Activated CD8-positive, alpha-beta memory T cell treated with anti-CD3 and anti-CD28 coated beads, Interleukin-2, amount 10 ng/mL, durations not matched to agents 7 days and 5 days (primary cell): ENCODE measurements at regions not wholly inside any gene's neighbourhood (a gene's known extent, or its start where the extent isn't known, plus 50 kb on each side); places are given as distances from the start of the nearest gene placed in this dataset.

Source experiments
- ATAC-seq: fragments of 150-1000 bp; cut with Tn5 transposase; one replicate; pipeline ENCODE4 v1.10.0; 2021; ENCODE audit warnings: moderate library complexity
- CTCF ChIA-PET: fragments of 350-600 bp; sonication (Branson Sonifier 250); formaldehyde crosslinking; loops from one replicate; lab custom pipeline; 2021; ENCODE audit warnings: antibody characterized with exemption; lab: Charles Lee
- DNase-seq: peaks from one replicate; pipeline ENCODE4 v3.0.0-alpha.2; 2020
- H3K27ac Mint-ChIP-seq: one replicate; pipeline ENCODE4 v1.8.0; 2021; ENCODE audit warnings: mild to moderate bottlenecking, mixed read lengths
- H3K27me3 Mint-ChIP-seq: one replicate; pipeline ENCODE4 v1.8.0; 2021; ENCODE audit warnings: mixed read lengths
- H3K36me3 Mint-ChIP-seq: one replicate; pipeline ENCODE4 v1.8.0; 2021; ENCODE audit warnings: mild to moderate bottlenecking, mixed read lengths
- H3K4me1 Mint-ChIP-seq: one replicate; pipeline ENCODE4 v1.8.0; 2021; ENCODE audit warnings: mixed read lengths
- H3K4me3 Mint-ChIP-seq: one replicate; pipeline ENCODE4 v1.8.0; 2021; ENCODE audit warnings: mild to moderate bottlenecking, moderate library complexity, mixed read lengths
- H3K9me3 Mint-ChIP-seq: one replicate; pipeline ENCODE4 v1.8.0; 2022; ENCODE audit warnings: low read depth, mixed read lengths

DNA sequence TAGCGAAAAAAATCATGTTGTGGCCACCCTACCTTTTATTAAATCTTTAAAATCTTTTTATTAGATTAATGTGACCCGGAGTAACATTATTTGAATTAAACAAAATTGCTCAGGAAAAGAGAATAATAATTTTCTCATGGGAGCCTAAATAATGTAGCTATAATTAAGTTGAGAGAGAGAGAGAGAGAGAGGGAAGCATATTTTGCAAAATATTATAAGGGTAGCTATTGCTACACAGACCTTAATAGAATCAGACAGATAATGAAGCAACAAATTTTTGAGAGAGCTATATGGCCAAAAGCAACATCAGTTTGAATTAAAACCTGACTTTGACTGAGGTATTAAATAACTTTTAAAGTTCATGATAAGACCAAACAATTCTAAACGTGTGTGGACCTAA, 703.5 kb downstream of the TMTC2 start:
- ATAC-seq: no peak
- no peaks in the 10 kb centered on the region for H3K27me3 Mint-ChIP-seq
- H3K4me1 Mint-ChIP-seq: no peaks in the 10 kb centered on the region
- H3K9me3 Mint-ChIP-seq: no peaks in the 10 kb centered on the region
- CTCF ChIA-PET: no interaction called here
- no peak for DNase-seq
- no peak overlapping the region for H3K4me3 Mint-ChIP-seq
- H3K27ac Mint-ChIP-seq: no peak overlapping the region
- no peaks in the 10 kb centered on the region for H3K36me3 Mint-ChIP-seq

DNA sequence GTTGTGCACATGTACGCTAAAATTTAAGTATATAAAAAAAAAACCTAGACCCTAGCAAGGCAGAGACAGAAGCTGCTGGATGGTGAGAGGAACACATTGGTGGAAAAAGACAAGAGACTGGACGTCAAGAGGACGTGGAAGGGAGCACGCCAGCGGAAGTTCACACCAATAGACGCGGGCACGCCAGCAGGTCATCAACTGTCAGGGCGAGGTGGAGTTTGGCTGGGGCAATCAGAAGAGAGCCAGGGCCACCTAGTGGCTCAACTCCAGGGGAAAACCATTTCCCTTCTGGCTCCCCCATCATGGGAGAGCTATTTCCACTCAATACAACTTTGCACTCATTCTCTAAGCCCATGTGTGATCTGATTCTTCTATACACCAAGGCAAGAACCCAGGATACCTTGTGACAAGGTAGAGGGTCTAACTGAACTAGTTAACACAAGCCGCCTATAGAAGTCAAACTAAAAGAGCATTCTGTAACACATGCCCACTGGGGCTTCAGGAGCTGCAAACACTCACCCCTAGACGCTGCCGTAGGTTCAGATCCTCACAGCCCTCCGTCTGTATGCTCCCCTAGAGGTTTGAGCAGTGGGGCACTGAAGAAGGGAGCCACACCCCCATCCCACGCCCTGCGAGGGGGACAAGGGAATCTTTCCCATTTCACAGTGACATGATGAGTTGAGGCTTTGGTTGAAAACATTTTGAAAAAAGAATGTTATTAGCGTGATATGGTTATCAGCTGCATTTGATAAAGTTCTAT, 702.7 kb downstream of the TMTC2 start:
- ATAC-seq: no peak
- Mint-ChIP-seq H3K36me3 (no peaks in the 10 kb centered on the region), H3K4me1 (no peaks in the 10 kb centered on the region), H3K9me3 (no peaks in the 10 kb centered on the region), H3K27me3 (no peaks in the 10 kb centered on the region), H3K4me3 (no peak overlapping the region), H3K27ac (no peak overlapping the region)
- CTCF ChIA-PET: no interaction called here
- no peak for DNase-seq

- H3K4me3 Mint-ChIP-seq: no peak overlapping the region
- no peaks in the 10 kb centered on the region for H3K36me3 Mint-ChIP-seq
- no peaks in the 10 kb centered on the region for H3K4me1 Mint-ChIP-seq
- H3K27me3 Mint-ChIP-seq: no peaks in the 10 kb centered on the region
- ATAC-seq (no peak), DNase-seq (no peak)
- H3K9me3 Mint-ChIP-seq: peaks cover 3% of the 10 kb centered on the region
- H3K27ac Mint-ChIP-seq: no peak overlapping the region
- CTCF ChIA-PET: no interaction called here
Observed at GRCh38 chr12:83388551-83388950, 701.8 kb downstream of the TMTC2 start.

GRCh38 chr12:83386527-83387264, 700.0 kb downstream of the TMTC2 start:
- no peak overlapping the region for H3K4me3 Mint-ChIP-seq
- no peak overlapping the region for H3K27ac Mint-ChIP-seq
- no peaks in the 10 kb centered on the region for H3K4me1 Mint-ChIP-seq
- CTCF ChIA-PET: interaction anchor here (0.7 kb wide), 1 partner anchor 701 kb away, joined by 3 read pairs; no protein-coding TSS in a partner anchor
- H3K36me3 Mint-ChIP-seq: no peaks in the 10 kb centered on the region
- no peak for ATAC-seq
- DNase-seq: no peak
- peaks cover 3% of the 10 kb centered on the region for H3K9me3 Mint-ChIP-seq
- no peaks in the 10 kb centered on the region for H3K27me3 Mint-ChIP-seq

DNA sequence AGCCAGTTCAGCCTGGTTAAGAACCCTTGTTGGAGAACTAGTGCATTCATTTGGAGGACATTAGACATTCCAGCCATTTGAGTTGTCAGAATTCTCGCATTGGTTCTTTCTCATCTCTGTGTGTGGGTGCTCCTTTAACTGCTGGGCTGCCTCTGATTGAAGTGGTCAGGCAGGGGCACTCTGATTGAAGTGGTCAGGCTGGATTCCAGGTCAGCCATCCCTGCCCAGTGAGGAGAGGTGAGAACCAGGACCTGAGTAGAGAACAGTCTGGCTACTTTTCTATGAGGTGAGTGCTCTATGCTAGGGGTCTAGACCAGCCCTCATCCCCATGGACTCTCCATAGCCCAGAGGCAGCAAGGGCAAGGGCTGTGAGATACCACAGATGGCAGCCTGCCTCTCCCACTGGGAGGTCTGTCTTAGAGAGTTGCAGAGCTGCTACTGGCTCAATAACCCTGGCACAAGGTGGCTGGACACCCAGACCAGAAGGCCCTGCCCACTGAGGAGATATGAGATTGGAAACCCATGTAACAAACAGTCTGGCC, 691.6 kb downstream of the TMTC2 start:
- no peaks in the 10 kb centered on the region for H3K36me3 Mint-ChIP-seq
- CTCF ChIA-PET: no interaction called here
- no peaks in the 10 kb centered on the region for H3K4me1 Mint-ChIP-seq
- ATAC-seq (no peak), DNase-seq (no peak)
- peaks cover 4% of the 10 kb centered on the region for H3K9me3 Mint-ChIP-seq
- no peaks in the 10 kb centered on the region for H3K27me3 Mint-ChIP-seq
- H3K4me3 Mint-ChIP-seq: no peak overlapping the region
- no peak overlapping the region for H3K27ac Mint-ChIP-seq

DNA sequence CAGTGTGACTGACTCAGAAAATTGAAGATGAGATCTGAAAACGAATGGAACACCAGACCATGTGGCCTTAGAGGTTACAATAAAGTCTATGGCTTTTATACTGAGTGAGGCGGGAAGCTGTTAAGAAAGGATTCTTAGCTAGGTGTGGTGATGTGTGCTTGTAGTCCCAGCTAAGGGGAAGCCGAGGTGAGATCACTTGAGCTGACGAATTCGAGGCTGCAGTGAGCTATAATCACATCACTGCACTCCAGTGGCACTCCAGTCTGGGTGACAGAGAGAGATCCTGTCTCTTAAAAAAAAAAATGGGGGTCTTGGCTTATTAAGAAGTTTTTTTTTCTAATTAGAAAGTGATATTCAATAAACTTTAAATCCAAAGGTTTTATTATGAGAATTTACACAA, 678.6 kb downstream of the TMTC2 start:
- DNase-seq (no peak), ATAC-seq (no peak)
- Mint-ChIP-seq H3K4me3 (no peak overlapping the region), H3K4me1 (no peaks in the 10 kb centered on the region), H3K36me3 (no peaks in the 10 kb centered on the region), H3K9me3 (peaks cover 2% of the 10 kb centered on the region), H3K27ac (no peak overlapping the region), H3K27me3 (no peaks in the 10 kb centered on the region)
- CTCF ChIA-PET: no interaction called here

- CTCF ChIA-PET: no interaction called here
- no peaks in the 10 kb centered on the region for H3K4me1 Mint-ChIP-seq
- no peaks in the 10 kb centered on the region for H3K27me3 Mint-ChIP-seq
- peaks cover 2% of the 10 kb centered on the region for H3K9me3 Mint-ChIP-seq
- no peak for DNase-seq
- H3K4me3 Mint-ChIP-seq: no peak overlapping the region
- no peak overlapping the region for H3K27ac Mint-ChIP-seq
- ATAC-seq: no peak
- H3K36me3 Mint-ChIP-seq: no peaks in the 10 kb centered on the region
Observed at GRCh38 chr12:83361475-83361874, 674.8 kb downstream of the TMTC2 start.

DNA sequence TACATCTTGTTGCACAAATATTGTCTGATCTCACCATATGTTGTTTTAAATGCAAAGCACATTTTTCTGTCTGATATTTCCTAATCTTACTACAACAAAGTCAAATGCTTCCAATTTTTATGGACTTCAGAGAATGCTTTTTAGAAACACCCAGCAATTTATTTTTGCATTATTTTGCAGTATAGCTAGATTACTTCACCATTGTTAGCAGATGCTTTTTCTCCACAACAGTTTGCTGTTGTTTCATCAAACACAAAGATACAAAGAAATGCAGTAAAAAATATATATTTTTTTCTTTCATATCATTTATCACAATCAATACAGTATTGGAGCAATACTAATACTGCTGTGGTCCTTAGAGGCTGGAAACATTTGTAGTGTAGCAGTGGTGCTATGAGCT, 674.4 kb downstream of the TMTC2 start:
- H3K4me1 Mint-ChIP-seq: no peaks in the 10 kb centered on the region
- no peak overlapping the region for H3K4me3 Mint-ChIP-seq
- no peaks in the 10 kb centered on the region for H3K27me3 Mint-ChIP-seq
- no peaks in the 10 kb centered on the region for H3K36me3 Mint-ChIP-seq
- H3K9me3 Mint-ChIP-seq: peaks cover 2% of the 10 kb centered on the region
- CTCF ChIA-PET: no interaction called here
- no peak overlapping the region for H3K27ac Mint-ChIP-seq
- no peak for ATAC-seq
- no peak for DNase-seq

- H3K4me3 Mint-ChIP-seq: no peak overlapping the region
- CTCF ChIA-PET: interaction anchor here (0.6 kb wide), 1 partner anchor 1238 kb away, joined by 3 read pairs; no protein-coding TSS in a partner anchor
- ATAC-seq (no peak), DNase-seq (no peak)
- H3K36me3 Mint-ChIP-seq: no peaks in the 10 kb centered on the region
- H3K4me1 Mint-ChIP-seq: no peaks in the 10 kb centered on the region
- H3K9me3 Mint-ChIP-seq: no peaks in the 10 kb centered on the region
- H3K27me3 Mint-ChIP-seq: no peaks in the 10 kb centered on the region
- no peak overlapping the region for H3K27ac Mint-ChIP-seq
Observed at GRCh38 chr12:83349907-83350611, 663.4 kb downstream of the TMTC2 start.

DNA sequence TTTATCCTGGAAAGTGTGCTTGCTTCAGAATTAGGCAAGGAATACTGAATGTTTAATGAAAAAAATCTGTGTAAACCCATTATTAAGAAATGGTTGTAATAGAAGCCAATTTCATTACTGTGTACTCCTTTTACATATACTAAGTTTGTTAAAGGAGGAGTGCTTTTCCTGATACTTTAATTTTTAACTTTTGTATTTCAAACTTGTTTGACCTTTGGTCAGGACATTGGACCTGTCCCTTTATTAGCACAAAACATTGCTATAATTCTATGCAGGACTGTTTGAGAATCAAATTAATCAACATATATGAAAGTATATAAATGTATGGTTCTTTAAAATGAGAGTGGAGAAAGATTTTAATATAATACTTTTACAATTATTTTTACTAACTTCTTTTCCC, 659.6 kb downstream of the TMTC2 start:
- no peaks in the 10 kb centered on the region for H3K36me3 Mint-ChIP-seq
- H3K27me3 Mint-ChIP-seq: no peaks in the 10 kb centered on the region
- DNase-seq: no peak
- CTCF ChIA-PET: no interaction called here
- no peak for ATAC-seq
- no peaks in the 10 kb centered on the region for H3K4me1 Mint-ChIP-seq
- H3K4me3 Mint-ChIP-seq: no peak overlapping the region
- peaks cover 2% of the 10 kb centered on the region for H3K9me3 Mint-ChIP-seq
- no peak overlapping the region for H3K27ac Mint-ChIP-seq

DNA sequence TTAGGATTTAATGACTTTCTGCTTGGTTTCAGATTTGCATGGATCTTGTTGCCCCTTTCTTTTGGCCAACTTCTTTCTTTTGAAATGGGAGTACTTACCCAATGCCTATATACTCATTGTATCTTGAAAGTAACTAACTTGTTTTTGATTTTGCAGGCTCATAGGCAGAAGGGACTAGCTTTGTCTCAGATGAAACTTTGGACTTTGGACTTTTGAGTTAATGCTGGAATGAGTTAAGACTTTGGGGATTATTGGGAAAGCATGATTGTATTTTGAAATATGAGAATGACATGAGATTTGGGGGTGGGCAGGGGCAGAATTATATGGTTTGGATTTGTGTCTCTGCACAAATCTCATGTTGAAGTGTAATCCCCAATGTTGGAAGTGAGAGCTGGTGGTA, 657.1 kb downstream of the TMTC2 start:
- CTCF ChIA-PET: no interaction called here
- DNase-seq: no peak
- no peaks in the 10 kb centered on the region for H3K4me1 Mint-ChIP-seq
- ATAC-seq: no peak
- no peaks in the 10 kb centered on the region for H3K27me3 Mint-ChIP-seq
- H3K9me3 Mint-ChIP-seq: peaks cover 2% of the 10 kb centered on the region
- H3K36me3 Mint-ChIP-seq: no peaks in the 10 kb centered on the region
- H3K27ac Mint-ChIP-seq: no peak overlapping the region
- no peak overlapping the region for H3K4me3 Mint-ChIP-seq

- no peak overlapping the region for H3K4me3 Mint-ChIP-seq
- no peaks in the 10 kb centered on the region for H3K27me3 Mint-ChIP-seq
- no peaks in the 10 kb centered on the region for H3K36me3 Mint-ChIP-seq
- H3K9me3 Mint-ChIP-seq: peaks cover 2% of the 10 kb centered on the region
- no peak overlapping the region for H3K27ac Mint-ChIP-seq
- ATAC-seq (no peak), DNase-seq (no peak)
- CTCF ChIA-PET: no interaction called here
- H3K4me1 Mint-ChIP-seq: no peaks in the 10 kb centered on the region
Observed at GRCh38 chr12:83335748-83336147, 649.0 kb downstream of the TMTC2 start.

DNA sequence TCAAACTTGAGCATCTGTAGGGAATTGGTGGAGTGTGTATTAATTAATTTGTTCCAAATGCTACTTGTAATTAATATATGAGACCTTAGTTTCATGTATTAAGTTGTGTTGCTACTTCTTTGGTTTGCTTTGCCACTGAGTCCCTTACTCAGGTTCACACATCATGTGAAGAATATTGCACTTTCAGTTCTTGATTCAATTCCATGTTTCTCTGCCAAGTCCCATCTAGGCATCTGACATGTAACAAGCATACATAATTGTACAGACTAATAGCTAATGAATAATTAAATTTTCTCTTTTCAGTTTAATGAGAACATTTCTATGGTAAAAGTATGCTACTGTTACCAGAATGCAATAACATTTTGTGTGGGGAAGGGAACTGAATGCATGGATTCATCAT, 640.0 kb downstream of the TMTC2 start:
- Mint-ChIP-seq H3K4me1 (no peaks in the 10 kb centered on the region), H3K27ac (no peak overlapping the region), H3K36me3 (no peaks in the 10 kb centered on the region), H3K9me3 (peaks cover 2% of the 10 kb centered on the region), H3K27me3 (no peaks in the 10 kb centered on the region), H3K4me3 (no peak overlapping the region)
- CTCF ChIA-PET: no interaction called here
- ATAC-seq: no peak
- no peak for DNase-seq
